Prostate gland (tissue), 2 donors: ENCODE measurements at regions not wholly inside any gene's neighbourhood (a gene's known extent, or its start where the extent isn't known, plus 50 kb on each side); places are given as distances from the start of the nearest gene placed in this dataset.

Experiments used
- DNase-seq: peaks from one replicate; pipeline ENCODE4 v3.0.0-alpha.2; 2019; ENCODE audit warnings: low spot score
- H3K27ac ChIP-seq, 2 donors: fragments of 200-600 bp; sonication (generic); 2 replicates each; pipeline ENCODE4 v1.5.1; 2017 to 2019
- H3K27me3 ChIP-seq: fragments of 200-600 bp; sonication (generic); replicated peaks from 2 replicates; pipeline ENCODE4 v1.5.1; 2019; ENCODE audit not compliant: insufficient read depth
- H3K36me3 ChIP-seq, 2 donors: fragments of 200-600 bp; sonication (generic); 1 replicate in 1 of 2; 2 replicates in 1 of 2; pipeline versions ENCODE4 v1.5.1 to v1.8.1; 2017 to 2019
- H3K4me1 ChIP-seq: fragments of 200-600 bp; sonication (generic); replicated peaks from 2 replicates; pipeline ENCODE4 v1.5.1; 2019
- H3K4me3 ChIP-seq, 2 donors: fragments of 200-600 bp; sonication (generic); 2 replicates each; pipeline ENCODE4 v1.5.1; 2017 to 2019
- H3K9me3 ChIP-seq: fragments of 200-600 bp; sonication (generic); 2 replicates; pipeline ENCODE4 v1.5.1; 2017
- POLR2A ChIP-seq: fragments of 450-650 bp; IDR thresholded peaks from one replicate; pipeline ENCODE4 v1.6.1; 2016; ENCODE audit warnings: antibody characterized with exemption, mild to moderate bottlenecking
- POLR2AphosphoS5 ChIP-seq: sonication (generic); formaldehyde crosslinking; IDR thresholded peaks from one replicate; pipeline ENCODE4 v1.6.1; 2017; ENCODE audit warnings: antibody characterized with exemption
- WGBS: methylation state at CpG from one replicate; pipeline ENCODE4 v1.1.5; 2018; 5-methylcytosine and 5-hydroxymethylcytosine counted together
- intact Hi-C: fragments of 100-400 bp; cut with DNase I; formaldehyde crosslinking; loops from one replicate; pipeline ENCODE4 v1.14.2; 2022
- TF ChIP-seq, protein P1 (sequence below), 4 experiments: fragments of 200-600 bp in 2 of 4; fragments of 450-650 bp in 2 of 4; sonication (generic) in 2 of 4; IDR thresholded peaks; 1 replicate in 3 of 4; 2 replicates in 1 of 4; pipeline ENCODE4 v1.5.1; 2016 to 2019; ENCODE audit warnings: antibody characterized with exemption in 4 of 4, mild to moderate bottlenecking in 2 of 4, moderate library complexity in 2 of 4

DNA sequence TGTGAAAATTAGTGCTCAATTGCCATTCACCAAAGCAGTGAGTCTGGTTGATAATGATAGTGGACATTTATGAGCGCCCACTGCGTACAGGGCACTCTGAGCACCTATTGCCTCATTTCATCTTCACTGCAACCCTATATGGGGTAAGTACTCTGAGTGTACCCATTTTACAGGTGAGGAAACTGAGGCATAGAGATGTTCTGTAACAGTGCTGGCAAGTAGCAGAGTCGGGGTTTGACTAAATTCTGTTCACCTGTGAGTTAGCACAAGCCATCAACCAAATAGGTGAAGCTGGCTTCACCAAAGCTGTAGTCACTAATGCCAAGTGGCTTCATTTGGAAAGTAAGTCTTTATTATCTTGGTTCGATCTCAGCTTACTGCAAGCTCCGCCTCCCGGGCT is 135.8 kb downstream of the SPAG6 start:
- H3K27me3 ChIP-seq: peaks cover 6% of the 10 kb centered on the region
- DNase-seq: no peak
- no peaks in the 10 kb centered on the region for H3K36me3 ChIP-seq
- TF ChIP-seq, protein P1, sequence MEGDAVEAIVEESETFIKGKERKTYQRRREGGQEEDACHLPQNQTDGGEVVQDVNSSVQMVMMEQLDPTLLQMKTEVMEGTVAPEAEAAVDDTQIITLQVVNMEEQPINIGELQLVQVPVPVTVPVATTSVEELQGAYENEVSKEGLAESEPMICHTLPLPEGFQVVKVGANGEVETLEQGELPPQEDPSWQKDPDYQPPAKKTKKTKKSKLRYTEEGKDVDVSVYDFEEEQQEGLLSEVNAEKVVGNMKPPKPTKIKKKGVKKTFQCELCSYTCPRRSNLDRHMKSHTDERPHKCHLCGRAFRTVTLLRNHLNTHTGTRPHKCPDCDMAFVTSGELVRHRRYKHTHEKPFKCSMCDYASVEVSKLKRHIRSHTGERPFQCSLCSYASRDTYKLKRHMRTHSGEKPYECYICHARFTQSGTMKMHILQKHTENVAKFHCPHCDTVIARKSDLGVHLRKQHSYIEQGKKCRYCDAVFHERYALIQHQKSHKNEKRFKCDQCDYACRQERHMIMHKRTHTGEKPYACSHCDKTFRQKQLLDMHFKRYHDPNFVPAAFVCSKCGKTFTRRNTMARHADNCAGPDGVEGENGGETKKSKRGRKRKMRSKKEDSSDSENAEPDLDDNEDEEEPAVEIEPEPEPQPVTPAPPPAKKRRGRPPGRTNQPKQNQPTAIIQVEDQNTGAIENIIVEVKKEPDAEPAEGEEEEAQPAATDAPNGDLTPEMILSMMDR (IDR thresholded peaks at IDR 0.05): no peak
- no peak for TF ChIP-seq POLR2A
- TF ChIP-seq POLR2AphosphoS5: no peak
- no peak overlapping the region for H3K27ac ChIP-seq
- no peaks in the 10 kb centered on the region for H3K9me3 ChIP-seq
- intact Hi-C loops: no loop called here
- no peak overlapping the region for H3K4me3 ChIP-seq
- WGBS: 95% methylated on average over 6 of the region's 6 CpGs
- H3K4me1 ChIP-seq: peaks cover 4% of the 10 kb centered on the region

DNA sequence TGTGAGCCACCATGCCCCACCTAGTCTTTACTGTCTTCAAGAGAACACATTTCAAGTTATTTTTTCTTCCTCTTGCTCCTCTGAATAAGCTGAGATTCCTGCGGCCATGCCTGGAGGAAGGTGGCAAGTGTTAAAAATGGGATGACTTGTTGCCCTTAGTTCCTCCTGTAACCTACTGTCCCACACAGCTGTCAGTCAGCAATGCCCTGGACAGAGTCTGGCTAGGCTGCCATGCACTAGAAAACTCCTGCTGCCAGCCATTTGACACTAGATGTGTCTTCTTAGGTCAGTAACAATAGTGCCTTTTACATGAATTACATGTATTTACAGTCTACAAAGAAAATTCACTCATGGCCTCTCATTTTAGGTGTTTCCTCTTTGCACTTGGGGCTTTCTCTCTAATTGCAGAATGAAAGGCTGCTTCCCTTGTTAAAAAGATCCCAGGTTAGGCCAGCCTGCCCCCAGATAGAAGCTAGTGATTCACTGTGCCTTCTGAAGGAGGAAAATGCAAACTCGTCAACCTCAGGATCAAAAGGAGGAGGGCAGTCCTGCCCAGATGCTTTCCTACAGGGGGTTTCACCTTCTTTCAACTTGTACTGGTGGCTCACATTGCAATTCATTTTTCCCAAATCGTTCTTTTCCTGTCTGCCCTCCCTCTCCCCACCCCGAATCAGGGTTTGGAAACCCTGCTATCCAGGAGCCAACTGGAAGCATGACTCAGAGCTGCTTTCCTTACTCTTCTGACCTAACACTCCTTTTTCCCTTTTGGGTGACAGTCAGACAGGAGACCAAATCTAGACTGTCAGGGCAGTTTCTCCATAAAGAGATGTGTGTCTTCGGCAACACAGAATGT is 136.6 kb downstream of the SPAG6 start:
- DNase-seq: no peak
- 75% methylated on average over 5 of the region's 5 CpGs for WGBS
- Histone ChIP-seq H3K27me3 (peaks cover 4% of the 10 kb centered on the region), H3K4me3 (no peak overlapping the region), H3K36me3 (no peaks in the 10 kb centered on the region), H3K4me1 (no peaks in the 10 kb centered on the region), H3K9me3 (no peaks in the 10 kb centered on the region), H3K27ac (no peak overlapping the region)
- TF ChIP-seq, protein P1 (IDR thresholded peaks at IDR 0.05): no peak
- TF ChIP-seq POLR2AphosphoS5: no peak
- TF ChIP-seq POLR2A: no peak
- intact Hi-C loops: no loop called here

DNA sequence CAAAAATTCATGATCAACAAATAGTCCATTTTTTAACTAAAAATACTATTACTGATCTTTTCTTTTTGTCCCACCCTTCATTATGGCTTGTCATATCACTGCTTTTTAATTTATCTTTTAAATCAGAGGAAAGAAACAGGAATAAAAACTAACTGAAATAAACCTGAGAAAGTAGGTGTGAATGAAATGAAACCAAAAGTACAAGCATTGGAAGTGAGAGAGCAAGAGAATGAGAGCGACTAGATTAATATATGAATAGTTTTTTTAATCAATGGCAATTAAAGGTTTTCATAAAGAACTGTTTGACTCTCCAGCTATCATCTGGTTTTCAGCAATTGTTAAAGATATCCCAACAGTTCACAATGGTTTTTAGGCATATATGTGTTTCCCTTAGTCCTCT is 137.8 kb downstream of the SPAG6 start:
- no peaks in the 10 kb centered on the region for H3K4me1 ChIP-seq
- H3K9me3 ChIP-seq: no peaks in the 10 kb centered on the region
- H3K36me3 ChIP-seq: no peaks in the 10 kb centered on the region
- no peak for DNase-seq
- intact Hi-C loops: no loop called here
- no peak overlapping the region for H3K4me3 ChIP-seq
- no peaks in the 10 kb centered on the region for H3K27me3 ChIP-seq
- TF ChIP-seq, protein P1 (IDR thresholded peaks at IDR 0.05): no peak
- H3K27ac ChIP-seq: no peak overlapping the region
- 93% methylated on average over 1 of the region's 1 CpG for WGBS
